ENCODE measurements at regions not wholly inside any gene's neighbourhood (a gene's known extent, or its start where the extent isn't known, plus 50 kb on each side); places are given as distances from the start of the nearest gene placed in this dataset.

DNA sequence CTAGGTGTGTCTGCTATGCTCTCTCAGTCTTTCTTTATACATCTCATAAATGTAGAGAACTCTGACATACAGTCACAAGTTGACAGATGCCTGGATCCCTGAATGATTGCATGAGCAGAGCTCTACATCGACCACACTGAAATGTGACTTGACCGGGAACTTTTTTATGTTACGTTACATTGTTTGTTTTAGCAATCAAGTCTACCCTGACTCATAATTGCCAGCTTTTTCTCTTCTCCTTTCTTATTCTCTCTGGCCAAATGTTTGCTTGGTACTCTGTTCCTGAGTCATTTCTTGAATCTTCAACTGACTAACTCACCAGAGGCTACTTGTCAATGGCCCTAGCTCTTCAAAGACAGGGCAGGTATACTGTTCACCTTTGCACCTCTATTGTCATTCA lies 213.6 kb upstream of the DTNBP1 start:
- no peak for DNase-seq (ENCODE audit: low spot score)

DNA sequence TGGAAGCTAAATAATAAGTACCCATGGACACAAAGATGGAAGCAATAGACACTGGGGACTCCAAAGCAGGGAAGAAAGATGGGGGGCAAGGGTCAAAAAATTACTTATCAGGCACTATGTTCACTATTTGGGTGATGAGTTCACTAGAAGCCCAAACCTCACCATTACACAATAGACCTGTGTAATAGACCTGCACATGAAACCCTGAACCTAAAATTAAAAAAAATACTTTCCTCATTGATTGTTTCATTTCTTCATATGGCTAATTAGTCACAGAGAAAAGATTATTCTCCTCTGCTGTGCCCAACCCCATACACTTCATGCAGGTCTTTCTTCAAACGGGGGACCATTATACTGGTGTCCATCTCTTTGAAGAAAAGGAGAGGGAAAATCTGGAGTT lies 213.0 kb upstream of the DTNBP1 start:
- DNase-seq (ENCODE audit: low spot score), result no peak

DNA sequence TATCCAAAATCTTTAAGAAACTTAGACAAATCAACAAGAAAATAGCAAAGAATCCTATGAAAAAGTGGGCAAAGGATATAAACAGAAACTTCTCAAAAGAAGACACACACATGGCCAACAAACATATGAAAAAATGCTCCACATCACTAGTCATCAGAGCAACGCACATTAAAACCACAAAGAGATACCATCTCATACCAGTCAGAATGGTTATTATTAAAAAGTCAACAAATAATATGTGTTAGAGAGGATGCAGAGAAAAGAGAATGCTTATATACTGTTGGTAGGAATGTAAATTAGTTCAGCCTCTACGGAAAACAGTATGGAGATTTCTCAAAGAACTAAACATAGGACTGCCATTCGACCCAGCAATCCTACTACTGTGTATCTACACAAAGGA lies 212.0 kb upstream of the DTNBP1 start:
- no peak for DNase-seq (ENCODE audit: low spot score)

DNA sequence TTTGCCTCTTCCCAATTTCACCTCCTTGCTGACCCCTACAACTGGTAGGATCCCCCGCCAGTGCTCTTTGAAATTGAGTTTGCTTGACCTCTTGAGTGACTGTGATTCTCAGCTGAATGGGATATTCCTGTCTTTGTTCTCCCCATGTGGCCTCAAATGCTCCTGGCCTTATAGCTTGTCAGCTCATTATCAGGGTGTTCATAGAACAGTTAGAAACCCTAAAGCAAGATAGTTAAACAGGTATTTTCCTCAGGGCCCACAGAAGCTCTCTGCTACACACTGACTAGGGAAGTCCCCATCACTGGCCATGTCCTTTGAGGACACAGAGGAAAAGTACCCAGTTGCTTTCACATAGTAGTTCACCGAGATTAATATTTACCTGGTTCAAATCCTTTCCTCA lies 211.5 kb upstream of the DTNBP1 start:
- no peak for DNase-seq (ENCODE audit: low spot score)

DNA sequence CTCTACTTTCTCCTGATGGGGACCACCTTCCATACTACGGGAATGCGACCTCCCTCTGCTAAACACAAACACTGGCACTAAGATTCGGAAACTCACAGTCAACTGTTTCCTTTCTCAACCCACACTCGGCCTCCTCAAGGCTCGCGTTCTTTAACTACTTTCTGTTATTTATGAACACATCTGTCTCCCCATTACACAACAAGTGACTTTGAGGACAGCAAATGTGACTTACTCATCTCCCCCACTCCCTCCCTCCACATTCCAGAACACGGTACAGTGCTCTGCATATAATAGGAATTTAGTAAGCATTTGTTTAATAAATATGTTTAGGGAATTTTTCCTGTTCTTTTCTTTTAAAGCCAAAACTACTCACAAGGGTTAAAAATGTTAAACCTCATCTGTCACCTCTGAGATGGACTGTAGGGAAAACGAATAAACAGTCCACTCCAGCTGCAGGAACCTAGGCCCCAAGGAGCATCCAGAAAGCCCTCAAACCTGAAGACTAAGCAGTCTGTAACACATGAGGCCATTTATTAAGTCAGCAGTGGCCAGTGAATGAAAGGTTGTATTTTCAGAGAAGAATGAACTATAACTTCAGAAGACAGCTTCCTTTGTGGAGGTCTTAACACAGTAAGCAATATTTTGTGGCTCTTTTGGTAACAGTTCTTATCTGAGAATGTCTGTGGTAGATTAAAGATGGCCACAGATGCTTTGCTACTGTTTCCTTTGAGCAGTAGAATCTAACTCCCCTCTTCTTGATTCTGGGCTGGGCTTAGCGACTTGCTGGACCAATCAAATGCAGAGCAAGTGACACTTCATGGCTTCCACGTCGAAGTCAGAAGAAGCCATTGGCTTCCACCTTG lies 209.6 kb upstream of the DTNBP1 start:
- DNase-seq (ENCODE audit: low spot score), result no peak

DNA sequence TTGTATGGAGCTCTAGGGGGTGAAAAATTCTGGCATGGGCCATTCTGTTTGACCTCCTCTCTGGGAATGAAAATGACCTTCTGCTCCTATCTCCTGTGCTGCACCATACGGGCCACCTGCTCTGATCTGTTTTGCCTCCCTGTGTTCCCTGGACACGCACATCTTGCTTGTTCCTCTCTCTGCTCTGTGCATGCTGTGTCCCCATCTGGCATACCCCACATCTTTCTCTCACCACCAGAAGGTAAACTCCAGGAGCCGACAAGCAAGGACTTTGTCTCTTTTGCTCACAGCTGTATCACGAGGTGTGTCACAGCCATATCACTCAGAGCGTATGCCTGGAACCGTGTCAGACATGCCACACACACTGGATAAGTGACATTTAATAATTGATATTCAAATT lies 208.4 kb upstream of the DTNBP1 start:
- no peak for DNase-seq (ENCODE audit: low spot score)

DNA sequence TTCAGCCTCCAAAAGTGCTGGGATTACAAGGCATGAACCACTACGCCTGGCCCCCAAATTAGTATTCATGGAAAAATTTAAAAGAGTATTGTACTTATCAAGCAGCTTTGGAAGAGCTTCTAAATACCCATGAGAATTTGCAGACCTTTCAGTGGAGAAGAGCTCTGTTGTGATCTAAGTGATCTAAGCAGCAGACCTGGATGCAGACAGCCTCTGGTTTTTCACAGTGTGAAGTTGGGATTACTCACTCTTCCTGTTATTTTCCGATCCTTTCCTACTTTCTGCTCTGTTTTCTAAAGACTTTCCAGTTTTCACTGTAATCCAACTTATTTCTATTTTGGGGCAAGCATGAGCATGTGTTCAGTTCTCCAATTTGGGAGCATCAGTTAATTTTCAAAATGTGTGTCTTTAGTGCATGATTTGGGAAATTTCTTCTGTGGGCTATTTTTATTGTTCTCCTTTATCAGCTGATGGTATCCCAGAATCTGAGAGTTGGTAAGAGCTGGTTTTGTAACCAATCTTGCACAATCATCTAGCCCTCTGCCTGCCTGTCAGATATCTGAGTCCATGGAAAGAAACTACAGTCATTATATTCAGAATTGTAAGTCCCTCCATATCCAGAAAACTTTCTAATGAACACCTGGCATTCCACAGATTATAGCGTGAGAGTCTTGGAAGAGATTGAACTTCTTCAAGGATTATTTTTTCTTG lies 207.7 kb upstream of the DTNBP1 start:
- DNase-seq (ENCODE audit: low spot score), result peak; percentile 33

DNA sequence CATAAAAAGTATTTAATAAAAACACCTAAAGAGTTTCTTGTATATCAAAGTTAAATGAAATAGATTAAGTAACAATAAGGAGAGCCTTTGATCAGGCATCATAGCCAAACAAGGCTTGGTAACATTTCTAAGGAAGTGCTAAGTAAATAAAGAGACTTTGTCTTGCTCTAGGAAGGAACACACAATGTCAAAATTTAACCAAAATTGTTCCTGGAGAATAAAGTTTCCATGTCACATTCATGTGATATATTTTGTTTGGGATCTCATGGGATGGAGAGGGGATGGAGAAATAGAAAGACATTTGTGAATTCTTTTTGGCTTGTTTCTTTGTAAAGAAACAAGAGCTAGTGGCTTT lies 201.9 kb upstream of the DTNBP1 start:
- no peak for DNase-seq (ENCODE audit: low spot score)

DNA sequence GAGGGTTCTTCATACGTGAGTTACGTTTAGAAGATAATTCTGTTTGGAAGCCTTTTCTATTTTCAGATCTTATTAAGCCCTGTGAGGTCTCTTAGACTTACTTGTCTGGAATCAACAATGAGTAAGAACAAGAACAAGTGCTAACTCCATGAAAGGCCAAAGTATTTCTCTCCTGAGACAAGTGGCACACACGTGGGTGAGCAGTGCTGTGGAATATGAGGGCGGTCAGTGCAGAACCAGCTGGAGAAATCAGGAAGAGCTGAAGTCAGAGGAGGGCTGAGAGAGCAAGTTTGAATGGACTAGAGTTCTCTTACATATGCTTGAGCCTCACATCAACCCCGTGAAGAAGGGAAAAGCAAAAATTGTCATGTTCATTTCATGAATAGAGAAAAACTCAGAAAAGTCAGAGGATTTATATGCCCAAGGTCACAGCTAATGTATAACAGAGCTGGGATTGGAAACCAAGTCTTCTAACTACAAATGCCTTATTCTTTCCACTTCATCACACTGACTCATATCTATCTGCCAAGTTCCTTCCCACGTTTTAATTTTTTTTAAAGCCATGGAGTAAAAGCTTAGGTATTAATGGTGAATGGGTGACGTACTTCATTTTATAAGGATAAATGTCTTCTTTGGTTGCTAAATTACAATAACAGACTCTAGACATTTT lies 201.3 kb upstream of the DTNBP1 start:
- DNase-seq (ENCODE audit: low spot score), result no peak

DNA sequence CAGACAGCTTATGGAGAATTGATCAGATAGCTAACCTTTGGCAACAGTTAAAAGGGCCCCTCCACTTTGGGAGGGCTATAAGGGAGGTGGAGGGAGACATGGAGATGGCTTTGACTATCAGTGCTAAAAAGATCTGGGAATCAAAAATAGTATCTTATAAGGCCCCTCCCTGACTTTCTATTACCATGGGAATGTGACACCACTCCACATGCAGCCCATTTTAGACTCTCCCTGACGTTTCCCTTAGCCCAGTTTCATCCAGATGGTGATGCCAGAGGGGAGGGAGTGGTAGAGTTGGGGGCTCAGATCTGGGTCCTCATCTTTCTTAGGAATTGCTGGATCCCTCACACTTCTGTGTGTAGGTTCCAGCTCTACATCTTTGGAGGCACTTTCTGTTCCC lies 200.0 kb upstream of the DTNBP1 start:
- DNase-seq (ENCODE audit: low spot score), result no peak

DNA sequence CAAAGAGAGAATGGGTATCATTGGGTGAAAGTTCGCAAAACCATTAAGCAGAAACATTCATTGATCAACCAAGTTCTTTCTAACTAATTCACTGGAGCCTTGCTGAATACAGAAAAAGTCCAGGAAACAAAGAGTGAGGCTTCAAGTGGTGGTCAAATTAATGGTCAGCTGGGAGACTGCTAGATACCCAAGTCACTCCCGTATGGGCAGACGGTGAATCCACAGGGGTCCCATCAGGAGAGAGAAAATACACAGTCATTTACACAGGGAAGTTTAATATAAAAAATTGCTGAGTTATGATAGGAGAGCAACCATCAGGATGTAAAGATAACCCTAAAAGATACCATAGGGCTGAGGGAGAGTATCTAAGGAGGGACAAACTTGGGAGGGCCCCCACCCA lies 198.7 kb upstream of the DTNBP1 start:
- no peak for DNase-seq (ENCODE audit: low spot score)

DNA sequence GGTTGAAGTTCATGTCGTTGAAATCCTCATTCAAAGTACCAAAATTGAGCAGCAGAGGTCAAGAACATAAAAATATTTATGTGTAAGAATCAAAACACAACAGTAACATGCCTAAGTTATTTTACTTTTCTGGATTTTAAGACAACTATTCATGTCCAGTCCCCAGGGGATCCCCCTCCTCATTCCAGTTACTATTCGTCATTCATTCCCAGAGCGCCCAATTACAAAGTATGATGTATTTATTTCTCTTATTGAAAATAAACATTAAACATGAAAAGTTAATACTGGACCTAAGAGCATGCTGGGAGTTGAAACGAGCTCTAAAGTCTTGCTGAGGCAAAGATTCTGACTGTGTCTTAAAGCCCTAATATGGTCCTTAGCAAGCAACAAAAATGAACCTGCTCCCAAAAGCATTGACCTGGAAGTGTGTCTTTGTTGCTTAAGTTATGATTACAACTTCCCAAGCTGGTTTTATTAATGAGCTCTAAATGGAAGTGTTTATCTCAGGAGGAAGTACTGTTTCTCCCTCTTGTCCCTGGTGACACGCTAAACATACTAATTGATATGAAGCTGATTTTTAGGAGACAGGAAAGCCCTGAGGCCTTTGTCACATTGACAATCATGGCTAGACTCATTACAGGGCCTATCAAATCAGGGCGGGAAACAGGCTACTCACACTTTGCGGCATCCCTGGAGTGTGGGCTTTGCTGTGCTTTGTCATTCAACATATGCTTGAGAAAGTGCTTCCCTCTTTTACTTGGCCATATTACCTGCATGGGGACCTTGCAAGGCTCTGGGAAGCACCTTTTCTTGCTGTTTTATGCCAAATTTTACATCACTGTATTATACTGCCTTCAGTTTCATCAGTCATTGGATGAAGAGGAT lies 192.2 kb upstream of the DTNBP1 start:
- DNase-seq (ENCODE audit: low spot score), result no peak

DNA sequence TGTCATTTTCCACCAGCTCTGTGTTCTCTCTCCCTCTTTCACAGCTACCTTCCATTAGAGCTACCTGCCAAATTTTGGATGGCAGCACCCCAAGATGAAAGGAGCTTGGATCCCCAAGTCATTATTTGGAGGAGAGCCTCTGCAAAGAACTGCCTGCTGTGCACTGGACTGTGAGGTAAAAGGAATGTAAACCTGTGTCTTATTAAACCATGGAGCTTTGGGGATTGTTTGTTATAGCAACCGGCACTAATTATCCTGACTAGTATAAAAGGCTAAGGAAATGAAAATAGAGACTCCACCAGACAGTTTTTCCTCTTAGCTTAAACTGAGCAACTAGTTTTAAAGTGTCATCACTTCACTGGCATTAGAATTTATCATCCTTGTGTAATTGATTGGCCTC lies 191.6 kb upstream of the DTNBP1 start:
- DNase-seq (ENCODE audit: low spot score), result no peak

DNA sequence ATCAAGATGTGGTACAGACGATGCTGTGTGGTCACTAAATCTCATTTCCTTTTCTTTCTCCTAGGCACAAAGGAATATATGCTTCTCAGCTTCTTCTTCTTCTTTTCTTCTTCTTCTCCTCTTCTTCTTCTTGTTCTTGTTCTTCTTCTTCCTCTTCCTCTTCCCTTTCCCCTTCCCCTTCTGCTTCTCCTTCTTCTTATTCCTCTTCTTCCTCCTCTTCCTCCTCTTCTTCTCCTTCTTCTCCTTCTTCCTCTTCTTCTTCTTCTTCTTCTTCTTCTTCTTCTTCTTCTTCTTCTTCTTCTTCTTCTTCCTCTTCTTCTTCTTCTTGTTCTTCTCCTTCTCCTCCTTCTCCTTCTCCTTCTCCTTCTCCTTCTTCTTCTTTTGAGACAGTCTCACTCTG lies 190.4 kb upstream of the DTNBP1 start:
- DNase-seq (ENCODE audit: low spot score), result no peak

DNA sequence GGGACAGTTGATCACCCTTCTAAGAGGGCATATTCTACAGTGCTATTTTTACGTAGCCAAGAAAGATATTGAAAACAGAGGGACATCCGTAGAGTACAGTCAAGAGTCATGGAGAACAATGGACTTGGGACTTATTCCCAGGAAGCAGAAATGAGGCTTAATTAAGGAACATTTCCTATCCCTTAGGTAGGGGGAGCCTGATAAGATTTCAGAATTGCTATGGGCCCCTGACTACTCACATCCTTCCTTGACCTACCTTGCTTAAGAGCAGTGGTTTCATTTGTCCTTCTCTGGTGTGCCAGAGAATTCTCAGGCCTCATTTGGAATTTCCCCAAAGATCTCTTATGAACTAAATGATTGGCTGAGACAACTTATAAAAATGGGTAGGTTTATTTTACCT lies 189.5 kb upstream of the DTNBP1 start:
- peak; percentile 10 for DNase-seq (ENCODE audit: low spot score)

DNA sequence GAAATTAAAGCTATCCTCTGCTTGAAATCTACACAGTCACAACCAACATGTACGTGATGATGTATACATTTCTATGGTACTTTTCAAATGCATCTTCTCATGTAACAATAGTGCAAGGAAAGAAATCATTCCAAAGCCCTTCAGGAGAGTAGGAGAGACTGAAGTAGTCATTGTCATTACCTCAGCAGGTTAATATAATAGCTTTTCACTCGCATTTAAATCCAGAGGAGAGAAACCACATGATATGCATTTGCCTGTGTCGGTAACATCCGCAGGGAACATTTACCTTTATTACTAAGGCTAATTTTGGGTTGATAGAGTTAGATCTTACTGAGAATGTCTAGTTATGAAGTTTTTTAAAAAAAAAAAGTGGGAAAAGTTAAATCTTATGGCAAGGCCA lies 186.6 kb upstream of the DTNBP1 start:
- DNase-seq (ENCODE audit: low spot score), result no peak

DNA sequence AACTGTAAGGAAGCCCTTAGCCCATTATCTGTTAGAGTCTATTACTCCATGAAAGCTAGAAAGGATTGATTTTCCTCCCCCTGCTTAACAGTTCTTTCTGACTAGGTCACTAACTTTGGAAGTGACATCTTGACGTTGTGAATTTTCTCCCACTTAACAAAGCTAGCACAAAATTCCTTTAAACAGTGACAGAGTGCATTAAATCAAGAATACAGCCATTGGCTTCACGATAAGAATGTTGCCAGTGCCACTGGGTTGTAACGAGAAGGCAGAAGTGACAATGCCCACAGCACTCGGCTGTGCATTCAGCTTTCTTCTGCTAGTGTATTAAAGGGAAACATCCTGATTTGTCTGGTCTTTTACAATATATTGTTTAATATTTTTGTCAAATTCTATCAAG lies 182.7 kb upstream of the DTNBP1 start:
- no peak for DNase-seq (ENCODE audit: low spot score)

DNA sequence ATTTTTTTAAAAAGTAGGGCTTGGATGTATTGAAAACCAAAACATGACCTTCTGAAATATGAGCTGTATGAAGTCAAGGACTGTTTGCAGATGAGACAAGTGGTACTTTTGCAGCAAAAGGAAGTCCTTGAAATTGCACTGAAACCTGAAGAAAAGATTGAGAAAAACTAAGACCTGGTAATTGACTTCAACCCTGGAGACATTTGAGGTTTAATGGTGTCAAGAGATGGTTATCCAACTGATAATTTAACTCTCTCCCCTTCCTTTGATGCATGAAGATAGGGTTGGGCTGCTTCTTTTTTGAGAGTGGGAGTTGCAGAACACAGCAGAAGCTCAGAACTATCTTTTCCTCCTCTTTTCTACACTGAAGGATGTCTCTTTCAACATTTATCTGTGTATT lies 180.9 kb upstream of the DTNBP1 start:
- no peak for DNase-seq (ENCODE audit: low spot score)

DNA sequence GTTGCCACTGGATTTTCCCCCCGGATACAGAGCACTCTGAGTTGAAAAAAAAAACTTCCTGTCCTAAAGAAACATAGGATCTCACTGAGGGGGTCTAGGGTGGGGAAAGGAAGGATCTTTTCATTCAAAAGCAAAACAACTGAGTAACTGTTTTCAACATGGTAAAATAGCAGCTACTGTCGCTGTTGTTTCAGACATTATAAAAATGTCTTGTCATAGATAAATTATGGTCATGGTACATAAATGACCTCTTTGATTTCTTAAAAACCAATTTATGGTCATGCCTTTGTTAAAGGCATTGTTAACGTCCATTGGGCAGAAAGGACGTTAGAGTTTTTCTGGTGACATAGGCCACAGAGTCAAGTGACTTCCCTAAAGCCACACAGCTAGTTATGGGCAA lies 180.4 kb upstream of the DTNBP1 start:
- DNase-seq (ENCODE audit: low spot score), result no peak

DNA sequence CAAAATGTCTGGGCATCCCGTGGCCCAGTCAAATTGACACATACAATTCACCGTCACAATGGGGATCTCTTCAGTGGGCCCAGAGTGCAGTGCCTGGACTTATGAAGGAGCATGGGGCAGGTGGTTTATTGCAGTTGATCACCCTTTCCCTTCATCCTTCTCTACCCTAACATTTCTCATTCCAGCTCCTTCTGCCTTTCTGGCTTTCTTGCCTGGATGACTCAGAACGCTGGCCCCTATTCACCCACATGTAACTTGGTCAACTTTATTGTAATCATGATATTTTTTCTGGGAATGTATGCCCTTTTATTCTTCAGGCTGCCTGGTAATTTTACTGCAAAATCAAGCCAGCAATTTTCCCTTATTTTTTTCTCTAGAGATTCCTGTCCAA lies 179.9 kb upstream of the DTNBP1 start:
- DNase-seq (ENCODE audit: low spot score), result no peak

DNA sequence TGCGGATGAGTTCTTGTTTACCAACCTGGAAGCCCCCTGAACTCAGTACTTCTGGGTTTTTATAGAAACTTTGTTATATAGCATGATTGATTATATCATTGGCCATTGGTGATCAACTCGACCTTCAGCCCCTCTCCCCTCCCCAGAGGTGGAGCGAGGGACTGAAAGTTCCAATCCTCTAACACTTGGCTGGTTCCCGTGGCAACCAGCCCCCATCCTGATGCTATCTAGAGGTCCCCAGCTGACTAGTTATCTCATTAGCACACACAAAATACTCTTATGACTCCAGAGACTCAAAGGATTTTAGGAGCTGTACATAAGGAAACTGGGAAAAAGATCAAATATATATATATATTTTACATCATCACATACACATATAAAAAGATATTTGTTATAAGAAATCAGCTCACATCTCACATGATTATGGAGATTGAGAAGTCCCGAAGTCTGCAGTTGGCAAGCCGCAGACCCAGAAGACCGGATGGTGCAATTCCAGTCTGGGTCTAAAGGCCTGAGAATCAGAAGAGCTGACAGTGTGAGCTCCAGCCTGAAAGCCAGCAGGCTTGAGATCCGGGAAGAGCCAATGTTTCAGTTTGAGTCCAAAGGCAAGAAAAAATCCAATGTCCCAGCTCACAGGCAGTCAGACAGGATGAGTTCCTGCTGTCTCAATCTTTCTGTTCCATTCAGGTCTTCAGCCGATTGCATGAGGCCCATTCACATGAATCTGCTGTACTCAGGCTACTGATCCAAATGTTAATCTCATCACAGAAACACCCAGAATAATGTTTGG lies 179.3 kb upstream of the DTNBP1 start:
- no peak for DNase-seq (ENCODE audit: low spot score)

All from kidney capillary endothelial cell (primary cell).